Sigmoid colon (tissue), 6 donors: ENCODE measurements at regions not wholly inside any gene's neighbourhood (a gene's known extent, or its start where the extent isn't known, plus 50 kb on each side); places are given as distances from the start of the nearest gene placed in this dataset.

Experiments used
- DNase-seq: peaks from one replicate; pipeline ENCODE4 v3.0.0-alpha.2; 2019
- H3K27ac ChIP-seq, 4 donors: fragments of 200-600 bp; sonication (generic); one replicate each; pipeline ENCODE4 v1.5.1; 2016 to 2019; ENCODE audit warnings: mild to moderate bottlenecking in 1 of 4
- H3K27me3 ChIP-seq, 3 donors: fragments of 200-600 bp; sonication (generic); one replicate each; pipeline ENCODE4 v1.5.1; 2019; ENCODE audit warnings: mild to moderate bottlenecking in 1 of 3
- H3K36me3 ChIP-seq, 4 donors: fragments of 200-600 bp; sonication (generic); one replicate each; pipeline ENCODE4 v1.5.1; 2016 to 2019
- H3K4me1 ChIP-seq, 4 donors: fragments of 200-600 bp; sonication (generic); one replicate each; pipeline ENCODE4 v1.5.1; 2017 to 2019
- H3K4me3 ChIP-seq, 4 donors: fragments of 200-600 bp; sonication (generic); one replicate each; pipeline ENCODE4 v1.5.1; 2017 to 2019; ENCODE audit warnings: mild to moderate bottlenecking in 2 of 4, moderate library complexity in 1 of 4
- H3K9me3 ChIP-seq, 4 donors: fragments of 200-600 bp in 3 of 4; sonication (generic) in 3 of 4; one replicate each; pipeline versions ENCODE4 v1.5.1 to v1.6.1; 2013 to 2019
- CTCF ChIP-seq, 4 experiments: fragments of 450-650 bp in 3 of 4; fragments of 200-600 bp in 1 of 4; IDR thresholded peaks; one replicate each; pipeline ENCODE4 v1.5.1; 2016 to 2019; ENCODE audit warnings: antibody characterized with exemption in 4 of 4, mild to moderate bottlenecking in 3 of 4, moderate library complexity in 2 of 4
- EP300 ChIP-seq, 4 donors: sonication (generic); formaldehyde crosslinking; IDR thresholded peaks; one replicate each; pipeline ENCODE4 v1.6.1; 2017; ENCODE audit warnings: antibody characterized with exemption in 4 of 4
- POLR2A ChIP-seq, 2 donors: fragments of 450-650 bp; IDR thresholded peaks; one replicate each; pipeline ENCODE4 v1.6.1; 2016; ENCODE audit warnings: antibody characterized with exemption in 2 of 2, mild to moderate bottlenecking in 2 of 2, moderate library complexity in 2 of 2
- POLR2AphosphoS5 ChIP-seq, 4 donors: sonication (generic); formaldehyde crosslinking; IDR thresholded peaks; one replicate each; pipeline ENCODE4 v1.6.1; 2017; ENCODE audit warnings: antibody characterized with exemption in 4 of 4
- WGBS, 2 donors: extraction: QIAGEN DNeasy Blood & Tissue Kit; methylation state at CpG; one replicate each; pipeline ENCODE4 v1.1.7; 2013; 5-methylcytosine and 5-hydroxymethylcytosine counted together
- intact Hi-C: fragments of 100-400 bp; cut with DNase I; formaldehyde crosslinking; loops from one replicate; pipeline ENCODE4 v1.15.1; 2023
- donor health status: healthy with polysubstance abuse.
- donor health status: healthy.

- no peak overlapping the region for H3K27ac ChIP-seq
- H3K4me3 ChIP-seq = no peak overlapping the region
- DNase-seq = no peak
- 68 to 77% methylated on average over 5 of the region's 5 CpGs for WGBS, 2 donors
- TF ChIP-seq EP300 (IDR thresholded peaks at IDR 0.05) = no peak
- no peak for TF ChIP-seq CTCF (IDR thresholded peaks at IDR 0.05)
- TF ChIP-seq POLR2A (IDR thresholded peaks at IDR 0.05) = no peak
- no peak for TF ChIP-seq POLR2AphosphoS5 (IDR thresholded peaks at IDR 0.05)
- intact Hi-C loops = no loop called here
- H3K4me1 ChIP-seq = no peaks in the 10 kb centered on the region
- no peaks in the 10 kb centered on the region for H3K36me3 ChIP-seq
- no peaks in the 10 kb centered on the region for H3K27me3 ChIP-seq
- no peaks in the 10 kb centered on the region for H3K9me3 ChIP-seq
These were observed 292.4 kb upstream of the SOX14 start for GRCh38 chr3:137471558-137472204.

GRCh38 chr3:137477614-137478013 is 286.5 kb upstream of the SOX14 start:
- 69 to 81% methylated on average over 6 of the region's 6 CpGs for WGBS, 2 donors
- no peak for TF ChIP-seq POLR2AphosphoS5 (IDR thresholded peaks at IDR 0.05)
- TF ChIP-seq POLR2A (IDR thresholded peaks at IDR 0.05) = no peak
- no peak for TF ChIP-seq CTCF (IDR thresholded peaks at IDR 0.05)
- TF ChIP-seq EP300 (IDR thresholded peaks at IDR 0.05) = no peak
- Histone ChIP-seq H3K4me1 (no peaks in the 10 kb centered on the region), H3K9me3 (peaks cover 0 to under 1% (median 0%) of the 10 kb centered on the region in 4 donors), H3K27ac (no peak overlapping the region), H3K27me3 (no peaks in the 10 kb centered on the region), H3K36me3 (no peaks in the 10 kb centered on the region), H3K4me3 (no peak overlapping the region)
- no peak for DNase-seq
- intact Hi-C loops = no loop called here

DNA sequence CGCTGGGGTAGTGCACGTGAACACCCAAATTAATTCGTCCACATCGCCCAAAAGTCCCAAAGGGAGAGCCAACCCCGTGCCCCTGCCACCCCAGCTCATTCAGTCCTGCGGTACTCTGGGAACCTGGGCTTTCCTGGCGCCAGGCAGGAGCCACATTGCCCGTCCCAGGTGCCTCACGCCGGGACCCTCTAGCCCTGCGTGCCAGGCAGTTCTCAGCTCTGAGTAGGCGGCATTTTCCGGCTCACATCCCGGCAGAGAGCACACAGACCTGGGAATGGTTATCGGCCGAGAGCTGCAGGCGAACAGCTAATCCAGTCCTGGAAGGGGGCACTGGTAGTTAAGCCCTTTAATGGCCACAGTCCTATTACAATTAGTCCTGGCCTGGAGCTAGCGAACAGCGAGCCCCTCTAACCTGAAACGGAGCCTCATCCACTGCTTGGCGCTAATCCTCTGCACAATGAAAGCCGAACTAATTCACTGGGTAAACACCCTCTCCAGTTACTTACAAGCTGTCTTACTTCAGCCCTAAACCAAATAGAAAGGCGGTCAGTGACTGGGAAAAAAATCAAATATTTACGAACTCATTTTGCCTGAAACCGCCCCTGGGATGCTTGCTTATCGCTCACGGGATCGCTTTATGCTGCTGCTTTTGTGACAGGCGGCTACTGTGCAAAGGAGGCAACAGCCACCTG is 254.6 kb upstream of the SOX14 start:
- intact Hi-C loops = no loop called here
- WGBS, 2 donors = 41 to 59% methylated on average over 29 of the region's 29 CpGs

DNA sequence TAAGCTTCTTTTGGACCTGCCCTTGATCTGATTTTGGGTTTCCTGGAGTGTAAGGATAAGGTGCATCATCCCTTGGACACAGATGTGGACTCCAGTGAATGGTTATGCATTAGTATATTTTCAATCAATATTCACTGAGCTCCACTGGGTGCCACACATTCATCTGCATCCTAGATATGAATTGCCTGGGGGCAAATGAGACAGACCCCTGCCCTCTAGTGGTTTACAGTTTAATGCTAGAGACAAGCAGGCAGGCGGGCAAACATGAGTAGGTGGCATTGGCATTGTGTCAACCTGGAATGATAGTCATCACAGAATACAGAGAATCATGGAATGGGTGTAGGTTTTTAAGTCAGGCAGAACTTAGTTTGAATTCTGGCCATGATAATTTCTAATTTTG is 252.5 kb upstream of the SOX14 start:
- Histone ChIP-seq H3K9me3 (no peaks in the 10 kb centered on the region), H3K4me3 (no peak overlapping the region), H3K27ac (no peak overlapping the region), H3K27me3 (no peaks in the 10 kb centered on the region), H3K36me3 (no peaks in the 10 kb centered on the region), H3K4me1 (no peaks in the 10 kb centered on the region)
- no peak for DNase-seq
- WGBS, 2 donors = 67 to 91% methylated on average over 1 of the region's 1 CpG
- TF ChIP-seq EP300 (IDR thresholded peaks at IDR 0.05) = no peak
- intact Hi-C loops = no loop called here

More for the DNA sequence above, 254.6 kb upstream of the SOX14 start:
- H3K36me3 ChIP-seq = no peaks in the 10 kb centered on the region
- no peaks in the 10 kb centered on the region for H3K9me3 ChIP-seq
- no peak overlapping the region for H3K27ac ChIP-seq
- DNase-seq = no peak
- no peaks in the 10 kb centered on the region for H3K4me1 ChIP-seq
- TF ChIP-seq POLR2AphosphoS5 (IDR thresholded peaks at IDR 0.05) (no peak), POLR2A (IDR thresholded peaks at IDR 0.05) (no peak), EP300 (IDR thresholded peaks at IDR 0.05) (no peak), CTCF (IDR thresholded peaks at IDR 0.05) (no peak)
- no peak overlapping the region for H3K4me3 ChIP-seq
- no peaks in the 10 kb centered on the region for H3K27me3 ChIP-seq

GRCh38 chr3:137514853-137515252 is 249.3 kb upstream of the SOX14 start:
- H3K27ac ChIP-seq = no peak overlapping the region
- intact Hi-C loops = no loop called here
- TF ChIP-seq EP300 (IDR thresholded peaks at IDR 0.05) = no peak
- no peak for TF ChIP-seq POLR2AphosphoS5 (IDR thresholded peaks at IDR 0.05)
- H3K36me3 ChIP-seq = no peaks in the 10 kb centered on the region
- WGBS, 2 donors = 38 to 49% methylated on average over 2 of the region's 2 CpGs
- no peak overlapping the region for H3K4me3 ChIP-seq
- no peak for DNase-seq
- H3K4me1 ChIP-seq = no peaks in the 10 kb centered on the region
- H3K9me3 ChIP-seq = no peaks in the 10 kb centered on the region
- H3K27me3 ChIP-seq = no peaks in the 10 kb centered on the region
